Middle frontal gyrus (tissue), 1 donor: ENCODE measurements at regions not wholly inside any gene's neighbourhood (a gene's known extent, or its start where the extent isn't known, plus 50 kb on each side); places are given as distances from the start of the nearest gene placed in this dataset.

Source experiments
- DNase-seq: peaks from one replicate; pipeline ENCODE4 v3.0.0-alpha.2; 2015; ENCODE audit warnings: low spot score; ENCODE audit errors: extremely low spot score

DNA sequence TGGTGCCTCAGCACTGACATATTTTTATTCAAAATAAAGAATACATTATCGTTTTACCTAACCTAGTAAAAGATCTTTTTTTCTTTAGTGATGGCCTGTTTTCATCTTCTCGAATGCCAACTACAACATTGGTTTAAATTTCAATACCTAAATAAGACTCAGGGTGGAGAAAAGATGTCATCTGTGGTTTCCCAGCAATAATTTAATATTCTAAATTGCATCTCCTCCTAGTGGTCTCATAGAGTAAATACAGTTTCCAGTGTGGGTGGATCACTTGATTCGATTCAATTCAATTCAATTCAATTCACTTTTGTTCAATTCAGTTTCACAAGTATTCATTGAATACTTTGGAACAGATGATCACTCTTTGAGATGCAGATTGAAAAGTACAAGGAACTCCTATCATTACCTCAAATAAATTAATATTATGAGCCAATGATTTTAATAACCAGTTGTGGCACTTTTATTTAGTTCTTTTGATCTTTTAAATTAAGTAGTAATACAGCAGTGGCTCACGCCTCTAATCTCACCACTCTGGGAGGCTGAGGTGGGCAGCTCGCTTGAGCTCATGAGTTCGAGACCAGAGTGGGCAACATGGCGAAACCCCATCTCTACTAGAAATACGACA lies 427.2 kb downstream of the FAT4 start:
- no peak for DNase-seq

DNA sequence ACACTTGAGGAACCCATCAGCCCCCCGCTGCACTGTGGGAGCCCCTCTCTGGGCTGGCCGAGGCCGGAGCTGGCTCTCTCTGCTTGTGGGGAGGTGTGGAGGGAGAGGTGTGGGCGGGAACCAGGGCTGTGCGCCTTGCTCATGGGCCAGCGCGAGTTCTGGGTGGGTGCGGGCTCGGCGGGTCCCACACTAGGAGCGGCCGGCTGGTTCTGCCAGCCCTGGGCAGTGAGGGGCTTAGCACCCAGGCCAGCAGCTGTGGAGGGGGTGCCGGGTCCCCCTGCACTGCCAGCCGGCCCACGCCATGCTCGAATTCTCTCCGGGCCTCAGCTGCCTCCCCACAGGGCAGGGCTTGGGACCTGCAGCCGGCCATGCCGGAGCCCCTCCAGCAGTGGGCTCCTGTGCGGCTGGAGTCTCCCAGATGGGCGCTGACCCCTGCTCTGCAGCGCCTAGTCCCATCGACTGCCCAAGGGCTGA lies 430.2 kb downstream of the FAT4 start:
- DNase-seq: no peak

DNA sequence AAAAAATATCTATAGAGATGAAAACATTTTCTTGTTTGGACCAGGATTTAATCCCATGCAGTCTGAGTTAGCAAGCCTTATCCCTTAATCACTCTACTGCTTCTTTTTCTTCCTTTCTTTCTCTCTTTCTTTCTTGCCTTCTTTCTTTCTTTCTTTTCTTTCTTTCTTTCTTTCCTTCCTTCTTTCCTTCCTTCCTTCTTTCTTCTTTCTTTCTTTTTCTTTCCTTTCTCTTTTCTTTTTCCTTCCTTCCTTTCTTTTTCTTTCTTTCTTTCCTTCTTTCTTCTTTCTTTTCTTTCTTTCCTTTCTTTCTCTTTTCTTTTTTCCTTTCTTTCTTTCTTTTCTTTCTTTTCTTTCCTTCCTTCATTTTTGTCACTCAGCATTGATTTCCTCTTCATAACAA lies 434.6 kb downstream of the FAT4 start:
- DNase-seq: no peak

DNA sequence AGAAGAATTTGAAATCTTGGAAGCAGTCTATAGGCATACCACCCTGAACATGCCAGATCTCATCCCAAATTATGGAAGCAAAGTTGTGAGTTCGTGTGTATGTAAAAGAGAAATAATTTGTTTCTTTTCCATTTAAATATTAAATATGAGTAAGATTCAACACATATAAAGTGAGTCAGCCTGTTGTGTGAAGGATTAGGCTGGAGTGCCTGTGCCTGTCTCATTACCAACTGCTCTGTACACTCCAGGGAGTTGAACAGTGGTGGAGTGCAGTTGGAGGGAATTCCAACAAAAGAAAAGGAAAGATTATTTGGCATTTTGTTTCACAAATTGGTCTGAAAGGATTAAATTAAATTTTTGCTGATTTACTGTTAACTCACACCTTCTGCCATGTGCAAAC lies 435.6 kb downstream of the FAT4 start:
- no peak for DNase-seq

DNA sequence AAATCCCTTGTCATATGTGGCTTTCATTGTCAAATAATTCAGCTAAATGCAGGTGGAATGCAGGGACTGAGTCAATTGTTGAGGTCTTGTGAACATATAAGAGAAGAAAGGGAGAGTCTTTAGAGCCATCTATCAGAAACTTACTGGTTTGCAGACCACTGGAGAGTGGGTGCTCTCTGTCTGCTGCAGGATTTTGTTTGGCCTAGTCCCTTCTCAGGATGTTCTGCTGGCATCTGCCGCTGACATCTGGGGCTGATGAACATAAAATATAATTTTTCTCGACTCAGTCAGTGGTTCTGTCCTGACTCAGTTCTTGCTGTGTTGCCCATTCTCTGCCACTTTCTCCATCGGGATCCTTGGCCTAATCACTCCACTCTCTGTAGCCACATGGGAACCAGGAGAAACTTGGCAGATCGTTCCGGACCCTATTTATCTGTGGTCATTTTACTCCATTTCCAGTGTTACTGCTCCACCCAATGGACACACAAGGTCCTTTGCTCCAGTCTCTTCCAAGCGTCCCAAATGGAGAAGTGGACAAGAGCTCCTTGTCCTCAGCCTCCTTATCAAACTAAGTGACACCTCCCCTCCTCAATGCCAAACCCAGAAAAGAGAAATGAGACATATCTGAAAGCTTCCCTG lies 436.2 kb downstream of the FAT4 start:
- no peak for DNase-seq

DNA sequence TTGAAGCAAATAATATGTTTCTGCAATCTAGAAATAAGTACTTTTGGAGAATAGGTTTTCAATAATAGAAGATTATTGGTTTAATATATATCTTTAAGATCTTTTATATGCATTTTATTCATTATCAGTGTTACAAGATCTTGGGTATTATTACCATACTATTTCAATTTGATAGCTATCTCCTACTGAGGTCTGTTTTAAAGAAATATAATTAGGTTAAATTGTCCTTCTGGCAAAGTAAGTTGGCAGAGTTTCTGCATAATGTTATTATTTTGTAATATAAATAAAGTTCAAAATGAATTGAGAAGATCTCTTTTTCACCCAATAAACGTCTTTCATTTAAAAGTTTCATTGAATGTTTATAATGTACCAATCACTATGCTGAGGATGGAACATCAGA lies 443.7 kb downstream of the FAT4 start:
- DNase-seq: no peak

DNA sequence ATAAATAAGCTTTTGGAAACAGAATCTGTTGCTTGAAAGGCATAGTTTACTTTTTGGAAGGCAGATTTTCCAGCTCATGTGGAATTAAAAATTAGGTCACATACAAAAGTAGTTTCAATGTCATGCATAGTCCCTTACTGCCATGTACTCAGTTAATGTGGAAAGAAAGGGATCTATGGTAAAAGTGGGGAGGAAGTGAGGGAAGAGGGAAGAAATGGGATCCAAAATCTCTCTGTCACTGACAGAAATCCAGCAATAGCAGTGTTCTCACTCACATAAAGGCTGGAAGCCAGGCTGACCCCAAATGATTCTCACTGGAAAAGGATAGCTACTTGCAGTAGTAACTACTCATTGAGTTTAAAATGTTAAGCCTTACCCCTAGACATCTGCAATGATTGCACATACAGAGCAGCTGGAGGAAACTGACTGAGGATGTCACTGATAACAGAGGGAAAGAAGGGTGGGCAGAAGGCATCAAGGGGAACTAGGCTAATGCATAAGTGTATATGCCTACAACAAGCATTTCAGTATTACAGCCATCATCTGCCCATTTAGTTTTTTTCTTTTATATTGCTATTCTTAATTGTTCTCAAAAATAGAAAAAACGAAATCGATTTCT lies 445.6 kb downstream of the FAT4 start:
- DNase-seq: no peak

DNA sequence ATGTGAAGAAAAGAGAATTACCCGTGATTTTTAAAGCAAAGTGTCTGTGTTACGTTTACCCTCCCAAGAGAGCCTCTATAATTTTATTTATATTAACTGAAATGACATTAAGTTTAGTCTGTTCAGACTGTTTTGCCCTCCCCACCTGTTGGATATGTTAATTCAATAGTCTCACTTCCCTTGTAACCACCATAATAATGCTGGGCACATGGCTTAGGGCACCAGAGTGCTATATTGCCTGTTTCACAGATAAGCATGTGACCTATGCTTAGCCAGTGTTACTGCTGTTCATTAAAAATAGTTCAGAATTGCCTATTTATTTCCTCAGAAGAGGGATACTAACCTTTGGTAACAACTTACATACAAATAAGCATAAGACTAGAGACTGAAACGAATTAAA lies 446.2 kb downstream of the FAT4 start:
- DNase-seq: no peak

DNA sequence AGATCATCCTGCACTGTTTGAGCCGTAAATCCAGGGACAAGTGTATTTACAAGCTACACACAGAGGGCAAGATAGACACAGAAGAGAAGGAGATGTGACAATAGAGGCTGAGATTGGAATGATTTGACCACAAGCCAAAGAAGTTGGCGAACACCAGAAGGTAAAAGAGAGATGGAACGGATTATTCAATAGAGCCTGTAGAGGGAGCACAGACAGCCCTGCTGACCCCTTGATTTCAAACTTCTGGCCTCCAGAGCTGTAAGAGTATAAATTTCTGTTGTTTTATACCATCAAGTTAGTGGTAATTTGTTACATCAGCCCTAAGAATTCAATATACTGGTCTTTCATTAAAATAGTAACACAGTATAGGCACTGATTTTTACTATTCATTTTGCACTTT lies 447.8 kb downstream of the FAT4 start:
- no peak for DNase-seq

DNA sequence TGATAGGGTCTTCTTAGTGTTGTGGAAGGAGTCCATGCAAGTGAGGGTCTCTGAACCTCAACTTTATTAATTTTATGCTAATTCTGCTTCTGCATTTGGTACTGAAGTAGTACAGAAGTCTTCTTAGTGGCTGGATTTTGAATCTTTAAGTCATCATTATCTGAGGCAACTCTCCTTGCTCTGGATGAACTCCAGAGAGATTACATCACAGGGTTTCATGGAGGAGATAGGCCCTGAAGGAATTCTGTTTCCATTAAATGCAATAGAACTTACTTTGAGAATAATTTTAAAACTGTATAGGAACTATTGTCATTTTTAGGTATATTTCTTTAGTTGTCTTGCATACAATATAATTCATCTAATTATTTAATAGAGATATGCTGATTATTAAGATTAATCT lies 451.2 kb downstream of the FAT4 start:
- no peak for DNase-seq

DNA sequence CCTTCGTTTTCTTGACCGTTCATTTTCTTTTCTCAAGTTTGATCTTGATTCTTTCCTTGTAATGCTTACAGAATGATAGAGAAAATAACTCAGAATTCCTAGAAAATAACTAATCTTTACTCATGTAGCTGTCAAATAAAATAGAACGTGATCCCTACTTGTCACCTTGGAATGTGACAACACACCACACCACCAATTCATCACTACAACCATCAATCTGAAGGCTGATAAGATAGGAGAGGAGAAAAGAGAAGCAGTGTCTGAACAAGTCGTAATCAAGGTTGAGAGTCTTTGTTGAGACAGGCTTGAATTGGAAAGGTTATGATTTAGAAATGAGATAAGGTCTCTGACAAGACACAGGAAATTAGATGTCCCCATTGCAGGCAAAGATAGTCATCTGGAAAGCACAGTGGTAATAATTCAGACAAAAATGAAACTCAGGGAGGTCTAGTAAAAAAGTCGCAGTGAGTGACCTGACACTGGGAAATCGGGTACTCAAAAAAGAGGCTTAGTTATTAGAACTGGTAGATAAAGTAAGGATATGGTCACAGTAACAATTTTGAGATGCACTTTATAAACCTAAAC lies 456.2 kb downstream of the FAT4 start:
- no peak for DNase-seq

DNA sequence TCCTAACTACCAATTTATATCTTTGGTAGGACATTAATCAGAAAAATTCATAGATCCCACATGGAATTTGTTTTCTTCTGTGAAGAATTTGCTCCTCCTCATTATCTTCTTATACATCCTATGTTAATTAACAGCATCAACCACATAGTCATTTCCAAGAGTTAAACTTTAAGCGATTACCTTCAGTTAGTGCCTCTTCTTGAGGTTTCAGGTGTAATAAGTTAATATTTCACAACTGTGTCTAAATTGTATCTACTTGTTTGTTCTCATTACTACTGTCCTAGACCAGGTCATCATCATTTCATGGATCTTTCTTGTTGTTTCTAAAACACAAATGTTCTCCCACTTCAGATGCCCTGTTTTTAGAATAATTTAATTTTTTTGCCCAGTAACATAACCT lies 457.9 kb downstream of the FAT4 start:
- DNase-seq: no peak

DNA sequence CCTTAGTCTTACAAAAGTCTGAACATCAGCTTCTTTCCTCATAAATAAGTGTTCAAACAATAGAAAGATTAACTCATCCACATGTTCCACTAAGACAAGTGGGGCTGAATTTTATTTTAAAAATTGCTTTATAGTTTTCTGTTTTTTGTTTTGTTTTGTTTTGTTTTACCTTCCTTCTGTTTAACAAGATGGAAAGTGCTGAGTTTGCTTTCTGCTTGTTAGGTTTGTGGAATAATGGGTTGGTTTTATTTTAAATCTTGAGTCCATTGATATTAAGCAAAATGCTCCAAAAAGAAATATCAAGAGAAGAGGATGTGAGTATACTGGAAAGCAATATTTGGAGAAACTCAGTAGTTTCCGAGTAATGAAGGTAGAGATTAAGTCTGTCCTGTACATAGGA lies 458.7 kb downstream of the FAT4 start:
- DNase-seq: no peak

DNA sequence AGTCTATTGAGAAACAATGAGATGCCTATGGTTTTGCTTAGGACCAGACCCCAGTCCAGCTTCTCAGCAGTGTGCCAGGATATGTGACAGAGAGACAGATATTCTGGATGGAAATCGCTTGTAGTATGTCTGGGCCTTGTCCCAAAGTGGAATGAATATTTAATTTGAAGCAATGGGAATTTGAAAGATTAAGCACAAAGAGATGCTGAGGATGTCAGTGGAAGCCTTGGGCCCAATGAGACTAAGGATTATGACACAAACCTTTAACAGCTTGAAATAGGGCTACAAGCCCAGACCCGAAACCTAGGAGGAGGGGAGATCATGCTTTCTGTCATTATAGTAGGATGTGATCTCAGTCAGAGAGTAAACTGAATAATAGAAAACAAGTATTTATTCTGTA lies 459.2 kb downstream of the FAT4 start:
- DNase-seq: no peak

DNA sequence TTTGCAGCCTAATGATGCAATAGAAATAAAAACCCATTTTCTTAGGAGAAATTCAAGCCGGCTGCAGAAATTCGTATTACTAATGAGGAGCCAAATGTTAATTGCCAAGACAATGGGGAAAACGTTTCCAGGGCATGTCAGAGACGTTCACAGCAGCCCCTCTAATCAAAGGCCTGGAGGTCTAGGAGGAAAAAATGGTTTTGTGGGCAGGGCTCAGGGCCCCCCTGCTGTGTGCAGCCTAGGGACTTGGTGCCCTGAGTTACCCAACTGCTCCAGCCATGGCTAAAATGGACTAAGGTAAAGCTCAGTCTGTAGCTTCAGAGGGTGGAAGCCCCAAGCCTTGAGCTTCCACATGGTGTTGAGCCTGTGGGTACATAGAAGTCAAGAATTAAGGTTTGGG lies 461.4 kb downstream of the FAT4 start:
- no peak for DNase-seq

DNA sequence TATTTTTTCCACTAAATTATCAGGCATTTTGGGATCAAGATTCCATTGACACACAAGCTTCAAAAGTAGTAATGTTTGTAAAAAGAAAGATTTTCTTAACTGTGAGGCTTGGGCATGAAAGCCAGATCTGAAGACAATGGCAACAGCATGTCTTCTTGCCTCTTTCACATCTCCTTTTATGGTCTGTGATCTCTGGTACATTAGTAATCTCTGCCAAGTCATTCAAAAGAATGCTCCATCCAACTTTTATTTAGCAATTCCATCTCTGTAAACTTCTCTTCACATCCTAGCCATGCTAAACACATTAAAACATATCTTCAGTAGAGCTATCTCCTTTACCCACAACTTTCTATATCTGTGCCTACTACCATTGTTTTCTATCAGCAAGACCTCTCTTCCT lies 465.4 kb downstream of the FAT4 start:
- DNase-seq: no peak

DNA sequence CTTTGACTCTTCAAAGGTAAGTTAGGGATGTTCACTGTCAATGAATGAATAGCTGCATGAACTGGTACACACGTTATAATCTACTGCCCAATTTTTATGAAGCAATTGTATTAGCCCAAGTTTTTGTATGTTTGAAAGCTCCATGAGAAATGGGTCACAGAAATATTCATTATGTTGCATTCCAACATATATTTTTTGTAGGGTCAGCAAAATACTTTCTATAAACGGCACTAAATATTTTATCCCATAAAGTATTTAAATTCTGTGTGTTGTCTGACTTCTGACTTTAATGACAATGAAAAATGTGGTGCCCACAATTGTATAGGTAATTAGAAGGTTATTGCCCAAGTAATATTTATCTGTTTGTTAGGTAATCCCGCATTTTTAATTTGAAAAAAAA lies 466.0 kb downstream of the FAT4 start:
- no peak for DNase-seq

DNA sequence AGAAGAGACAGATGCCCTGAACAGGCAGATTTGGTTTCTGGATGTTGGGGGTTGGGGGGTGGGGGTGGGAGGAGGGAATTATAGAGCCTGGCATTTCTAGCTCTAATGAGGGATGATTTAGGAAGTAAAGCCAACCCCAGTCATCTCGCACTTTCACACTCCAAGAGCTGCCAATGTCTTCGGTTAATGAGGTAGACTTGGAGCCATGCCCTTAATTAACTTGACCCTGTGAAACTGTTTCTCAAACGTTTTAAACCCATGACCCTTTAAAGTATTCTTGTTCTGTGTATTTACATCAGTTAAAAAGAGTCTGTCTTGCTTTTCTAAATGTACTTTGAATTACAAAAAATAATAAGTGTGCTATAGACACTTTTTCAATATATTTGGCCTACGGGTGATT lies 466.9 kb downstream of the FAT4 start:
- DNase-seq: no peak

DNA sequence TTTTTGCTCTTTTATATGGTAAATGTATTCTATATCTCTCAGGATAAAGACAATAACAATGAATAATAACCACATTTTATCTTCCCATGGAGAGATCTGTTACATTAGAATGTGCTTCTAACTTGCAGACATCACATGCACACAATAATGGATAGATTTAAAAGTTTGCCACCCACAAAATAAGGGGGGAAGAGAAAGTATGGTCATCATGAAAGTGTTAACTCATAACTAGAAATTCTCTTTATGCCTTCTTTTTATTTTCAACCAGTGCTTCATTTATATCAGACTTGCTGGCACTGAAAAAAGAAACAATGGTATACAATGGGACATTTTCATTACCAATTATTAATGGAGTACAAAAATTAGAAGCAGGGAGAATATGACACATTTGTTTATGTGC lies 470.0 kb downstream of the FAT4 start:
- no peak for DNase-seq

DNA sequence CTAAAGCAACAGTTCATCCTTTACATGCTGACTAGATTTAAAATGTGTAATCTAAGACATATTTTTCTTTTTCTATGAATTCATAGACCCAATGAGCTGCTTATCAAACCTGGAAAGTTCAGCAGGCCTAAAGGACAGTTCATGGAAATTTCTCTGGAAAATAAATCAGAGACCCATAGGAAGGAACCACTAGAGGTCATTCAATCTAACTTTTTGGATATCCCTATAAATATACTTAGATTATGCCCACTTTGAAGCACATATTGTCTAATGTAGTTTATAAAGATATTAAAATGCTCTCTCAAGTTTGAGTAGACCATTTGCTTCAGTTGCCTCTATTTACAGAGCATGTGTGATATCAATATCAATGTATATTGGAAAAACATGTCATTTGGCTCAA lies 473.0 kb downstream of the FAT4 start:
- no peak for DNase-seq

DNA sequence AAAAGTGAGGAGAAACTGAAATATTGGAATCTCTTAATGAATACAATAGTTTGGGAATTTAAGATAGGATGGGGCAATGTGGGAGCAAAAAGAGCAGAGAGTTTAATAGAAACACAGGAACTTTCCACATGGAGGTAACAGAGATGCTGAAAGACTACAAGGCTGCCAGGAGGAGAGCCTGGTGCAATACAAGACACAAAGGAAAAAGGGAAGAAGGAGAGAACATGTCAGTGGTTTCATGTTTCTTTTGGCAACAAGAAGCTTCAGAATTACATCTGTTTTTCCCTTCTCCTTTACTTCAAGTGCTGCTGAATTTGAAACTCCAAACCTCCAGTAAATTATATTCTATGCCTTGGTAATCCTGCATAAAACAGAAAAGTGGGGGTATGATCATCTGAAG lies 474.3 kb downstream of the FAT4 start:
- no peak for DNase-seq

DNA sequence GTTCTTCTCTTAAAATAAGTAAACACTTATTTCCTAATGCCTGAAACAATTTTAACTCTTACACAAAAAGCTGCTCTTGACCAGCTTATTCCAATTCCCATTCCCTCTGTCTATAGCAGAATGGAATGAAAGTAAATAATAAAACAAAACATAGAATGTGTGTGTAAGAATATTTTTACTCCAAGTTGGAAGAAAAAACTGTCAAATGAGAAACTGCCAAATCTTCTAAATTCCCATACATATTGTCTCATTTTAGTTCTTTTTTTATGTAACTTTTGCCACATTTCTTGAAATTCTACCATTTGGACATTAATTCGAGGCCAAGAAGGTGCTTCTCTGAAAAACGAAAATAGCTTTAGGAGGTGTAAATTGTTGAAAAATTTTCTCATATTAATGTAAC lies 477.1 kb downstream of the FAT4 start:
- DNase-seq: no peak

DNA sequence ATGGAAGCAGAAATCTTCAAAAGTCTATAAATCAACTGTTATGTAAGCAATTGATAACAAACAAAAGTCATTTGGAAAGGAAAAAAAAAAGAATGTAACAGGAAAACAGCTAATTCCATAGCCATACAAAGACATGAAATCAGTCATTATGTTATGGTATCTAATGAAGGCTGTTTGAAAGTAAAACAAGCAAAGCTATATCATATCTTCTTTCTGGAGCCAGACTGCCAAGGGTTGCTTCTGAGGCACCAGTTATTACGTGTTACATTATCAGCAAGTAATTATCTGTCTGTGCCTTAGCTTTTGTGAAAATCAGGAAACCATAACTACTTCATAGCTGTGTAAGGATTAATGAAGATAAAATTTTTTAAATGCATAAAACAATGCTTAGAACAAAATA lies 480.2 kb downstream of the FAT4 start:
- no peak for DNase-seq
